Activated CD8-positive, alpha-beta T cell treated with anti-CD3 and anti-CD28 coated beads for 36 hours (primary cell): ENCODE measurements at regions not wholly inside any gene's neighbourhood (a gene's known extent, or its start where the extent isn't known, plus 50 kb on each side); places are given as distances from the start of the nearest gene placed in this dataset.

Source experiments
- ATAC-seq: fragments of 200-7000 bp; cut with Tn5 transposase; one replicate; pipeline ENCODE4 v1.10.0; 2021; ENCODE audit warnings: mild to moderate bottlenecking, moderate library complexity
- CTCF ChIA-PET: fragments of 350-600 bp; sonication (Branson Sonifier 250); formaldehyde crosslinking; loops from one replicate; lab custom pipeline; 2021; ENCODE audit warnings: antibody characterized with exemption; lab: Charles Lee
- POLR2A ChIA-PET: fragments of 350-600 bp; sonication (Branson Sonifier 250); formaldehyde crosslinking; loops from one replicate; lab custom pipeline; 2021; ENCODE audit warnings: antibody characterized with exemption; lab: Charles Lee
- DNase-seq: peaks from one replicate; pipeline ENCODE4 v3.0.0-alpha.2; 2020
- H3K27ac Mint-ChIP-seq: one replicate; pipeline ENCODE4 v1.8.0; 2021; ENCODE audit warnings: mild to moderate bottlenecking, mixed read lengths
- H3K27me3 Mint-ChIP-seq: one replicate; pipeline ENCODE4 v1.8.0; 2021; ENCODE audit warnings: mixed read lengths
- H3K36me3 Mint-ChIP-seq: one replicate; pipeline ENCODE4 v1.8.0; 2021; ENCODE audit warnings: low read depth, mixed read lengths
- H3K4me1 Mint-ChIP-seq: one replicate; pipeline ENCODE4 v1.8.0; 2021; ENCODE audit warnings: low read depth, mixed read lengths
- H3K4me3 Mint-ChIP-seq: one replicate; pipeline ENCODE4 v1.8.0; 2021; ENCODE audit warnings: mild to moderate bottlenecking, moderate library complexity, mixed read lengths
- H3K9me3 Mint-ChIP-seq: one replicate; pipeline ENCODE4 v1.8.0; 2021; ENCODE audit warnings: mixed read lengths
- CTCF ChIP-seq: fragments of 200-600 bp; IDR thresholded peaks from one replicate; pipeline ENCODE4 v1.8.0; 2022; ENCODE audit warnings: antibody characterized with exemption, mild to moderate bottlenecking
- intact Hi-C: fragments of 100-400 bp; cut with micrococcal nuclease; formaldehyde crosslinking; loops from one replicate; pipeline ENCODE4 v1.10.0; 2022

GRCh38 chr21:23780326-23780725 lies 1827.0 kb downstream of the MRPL39 start:
- H3K27me3 Mint-ChIP-seq: peaks cover 3% of the 10 kb centered on the region
- ATAC-seq (no peak), DNase-seq (no peak)
- H3K4me3 Mint-ChIP-seq: no peak overlapping the region
- no peaks in the 10 kb centered on the region for H3K36me3 Mint-ChIP-seq
- no peak overlapping the region for H3K27ac Mint-ChIP-seq
- ChIA-PET CTCF (no interaction called here), POLR2A (no interaction called here)
- H3K9me3 Mint-ChIP-seq: peaks cover 3% of the 10 kb centered on the region
- TF ChIP-seq CTCF: no peak
- no peaks in the 10 kb centered on the region for H3K4me1 Mint-ChIP-seq
- intact Hi-C loops: no loop called here

GRCh38 chr21:23743821-23744220 lies 1863.5 kb downstream of the MRPL39 start:
- Mint-ChIP-seq H3K4me3 (no peak overlapping the region), H3K27ac (no peak overlapping the region), H3K27me3 (peaks cover 2% of the 10 kb centered on the region), H3K4me1 (no peaks in the 10 kb centered on the region), H3K36me3 (no peaks in the 10 kb centered on the region), H3K9me3 (peaks cover 5% of the 10 kb centered on the region)
- ChIA-PET POLR2A (no interaction called here), CTCF (no interaction called here)
- no peak for TF ChIP-seq CTCF
- intact Hi-C loops: no loop called here
- no peak for ATAC-seq
- DNase-seq: no peak

- DNase-seq (no peak), ATAC-seq (no peak)
- H3K27ac Mint-ChIP-seq: no peak overlapping the region
- no peaks in the 10 kb centered on the region for H3K9me3 Mint-ChIP-seq
- no peaks in the 10 kb centered on the region for H3K36me3 Mint-ChIP-seq
- no peak overlapping the region for H3K4me3 Mint-ChIP-seq
- CTCF ChIA-PET: interaction anchor here (1.1 kb wide), 1 partner anchor 266 kb away, joined by 3 read pairs; no protein-coding TSS in a partner anchor
- H3K4me1 Mint-ChIP-seq: no peaks in the 10 kb centered on the region
- no peak for TF ChIP-seq CTCF
- POLR2A ChIA-PET: no interaction called here
- H3K27me3 Mint-ChIP-seq: peaks cover 2% of the 10 kb centered on the region
- intact Hi-C loops: no loop called here
Observed at GRCh38 chr21:23740463-23740862, 1866.8 kb downstream of the MRPL39 start.

- intact Hi-C loops: no loop called here
- Mint-ChIP-seq H3K9me3 (no peaks in the 10 kb centered on the region), H3K4me1 (no peaks in the 10 kb centered on the region), H3K27me3 (peaks cover 2% of the 10 kb centered on the region), H3K36me3 (no peaks in the 10 kb centered on the region), H3K27ac (no peak overlapping the region), H3K4me3 (no peak overlapping the region)
- no peak for DNase-seq
- POLR2A ChIA-PET: no interaction called here
- TF ChIP-seq CTCF: no peak
- CTCF ChIA-PET: no interaction called here
- no peak for ATAC-seq
Observed at GRCh38 chr21:23732776-23733175, 1874.5 kb downstream of the MRPL39 start.

GRCh38 chr21:23729331-23729730 lies 1878.0 kb downstream of the MRPL39 start:
- intact Hi-C loops: no loop called here
- no peaks in the 10 kb centered on the region for H3K4me1 Mint-ChIP-seq
- no peak for DNase-seq
- H3K27me3 Mint-ChIP-seq: peaks cover 2% of the 10 kb centered on the region
- H3K4me3 Mint-ChIP-seq: no peak overlapping the region
- no peak for ATAC-seq
- no peak for TF ChIP-seq CTCF
- ChIA-PET CTCF (no interaction called here), POLR2A (no interaction called here)
- no peak overlapping the region for H3K27ac Mint-ChIP-seq
- H3K9me3 Mint-ChIP-seq: no peaks in the 10 kb centered on the region
- no peaks in the 10 kb centered on the region for H3K36me3 Mint-ChIP-seq
